CD4-positive, alpha-beta T cell (primary cell): ENCODE measurements at regions not wholly inside any gene's neighbourhood (a gene's known extent, or its start where the extent isn't known, plus 50 kb on each side); places are given as distances from the start of the nearest gene placed in this dataset.

Experiments
- ATAC-seq: fragments of 200-7000 bp; cut with Tn5 transposase; one replicate; pipeline ENCODE4 v1.10.0; 2022; ENCODE audit warnings: mild to moderate bottlenecking; ENCODE audit not compliant: poor library complexity
- CTCF ChIA-PET: fragments of 350-600 bp; sonication (Branson Sonifier 250); formaldehyde crosslinking; loops from one replicate; lab custom pipeline; 2021; ENCODE audit warnings: antibody characterized with exemption, inconsistent platforms; lab: Charles Lee
- POLR2A ChIA-PET: fragments of 350-600 bp; sonication (Branson Sonifier 250); formaldehyde crosslinking; loops from one replicate; lab custom pipeline; 2021; ENCODE audit warnings: antibody characterized with exemption, inconsistent platforms; lab: Charles Lee
- DNase-seq, 14 experiments: peaks; one replicate each; pipeline ENCODE4 v3.0.0-alpha.2; 2013 to 2020; ENCODE audit warnings: mixed read lengths in 2 of 14
- H3K27ac ChIP-seq, 2 donors: one replicate each; pipeline versions ENCODE4 v1.5.1 to v1.7.0; 2013; ENCODE audit warnings: low read length in 2 of 2, low read depth in 1 of 2, mild to moderate bottlenecking in 1 of 2
- H3K27me3 ChIP-seq, 2 experiments: 1 replicate in 1 of 2; 2 replicates in 1 of 2; pipeline versions ENCODE4 v1.6.1 to v1.7.0; 2013; ENCODE audit warnings: low read length in 2 of 2, control low read depth in 1 of 2, mild to moderate bottlenecking in 1 of 2, moderate library complexity in 1 of 2; ENCODE audit not compliant: insufficient read depth in 2 of 2, control insufficient read depth in 1 of 2
- H3K36me3 ChIP-seq: one replicate; pipeline ENCODE4 v1.6.1; 2013; ENCODE audit warnings: low read length, control low read depth; ENCODE audit not compliant: insufficient read depth
- H3K4me1 ChIP-seq: one replicate; pipeline ENCODE4 v1.6.1; 2013; ENCODE audit warnings: low read length, control low read depth; ENCODE audit not compliant: insufficient read depth
- H3K4me3 ChIP-seq: one replicate; pipeline ENCODE4 v1.5.1; 2013; ENCODE audit warnings: mild to moderate bottlenecking, low read length, moderate library complexity
- H3K9me3 ChIP-seq, 2 experiments: 1 replicate in 1 of 2; 2 replicates in 1 of 2; pipeline versions ENCODE4 v1.6.1 to v1.7.0; 2013; ENCODE audit warnings: low read length in 2 of 2, mild to moderate bottlenecking in 2 of 2, control low read depth in 1 of 2, moderate library complexity in 1 of 2; ENCODE audit not compliant: control insufficient read depth in 1 of 2, insufficient read depth in 1 of 2
- H3K27ac Mint-ChIP-seq: one replicate; pipeline ENCODE4 v1.8.0; 2020; ENCODE audit warnings: mixed read lengths
- H3K27me3 Mint-ChIP-seq: one replicate; pipeline ENCODE4 v1.8.0; 2021; ENCODE audit warnings: mixed read lengths
- H3K36me3 Mint-ChIP-seq: one replicate; pipeline ENCODE4 v1.8.0; 2021; ENCODE audit warnings: low read depth, mixed read lengths
- H3K4me1 Mint-ChIP-seq: one replicate; pipeline ENCODE4 v1.8.0; 2021; ENCODE audit warnings: low read depth, mixed read lengths
- H3K4me3 Mint-ChIP-seq: one replicate; pipeline ENCODE4 v1.8.0; 2020; ENCODE audit warnings: mild to moderate bottlenecking, mixed read lengths
- H3K9me3 Mint-ChIP-seq: one replicate; pipeline ENCODE4 v1.8.0; 2020; ENCODE audit warnings: mixed read lengths
- intact Hi-C, 2 experiments: fragments of 100-400 bp; cut with DNase I in 1 of 2; cut with micrococcal nuclease in 1 of 2; formaldehyde crosslinking; loops; one replicate each; pipeline versions ENCODE4 v1.15.1 to v1.9.0; 2023 to 2025; cut with DNase I, micrococcal nuclease
- TF ChIP-seq, protein P1 (sequence below): fragments of 200-600 bp; IDR thresholded peaks from one replicate; pipeline ENCODE4 v1.8.0; 2022; ENCODE audit warnings: antibody characterized with exemption, mild to moderate bottlenecking

DNA sequence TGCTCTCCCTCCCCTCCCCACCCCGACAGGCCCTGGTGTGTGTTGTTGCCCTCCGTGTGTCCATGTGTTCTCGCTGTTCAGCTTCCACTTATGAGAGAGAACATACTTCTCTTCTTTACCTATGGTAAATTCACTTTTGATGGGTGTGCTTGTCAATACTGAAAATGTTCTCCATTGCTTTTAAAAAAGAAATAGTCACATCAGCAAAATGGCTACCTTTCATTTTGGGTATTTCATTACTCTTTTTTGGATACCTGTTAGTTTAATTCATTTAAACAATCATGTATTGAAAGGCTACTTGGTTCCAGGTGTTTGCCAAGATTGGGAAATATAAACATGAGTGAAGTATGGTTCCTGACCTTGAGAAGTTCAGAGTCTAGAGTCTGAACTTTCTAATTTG lies 107.4 kb upstream of the PITX2 start:
- H3K9me3 Mint-ChIP-seq = no peaks in the 10 kb centered on the region
- Histone ChIP-seq H3K27ac (no peak overlapping the region), H3K4me3 (no peak overlapping the region), H3K9me3 (no peaks in the 10 kb centered on the region), H3K36me3 (no peaks in the 10 kb centered on the region), H3K27me3 (no peaks in the 10 kb centered on the region), H3K4me1 (no peaks in the 10 kb centered on the region)
- H3K4me3 Mint-ChIP-seq = no peak overlapping the region
- ChIA-PET CTCF (no interaction called here), POLR2A (no interaction called here)
- intact Hi-C loops = no loop called here
- DNase-seq (no peak), ATAC-seq (no peak)
- TF ChIP-seq, protein P1, sequence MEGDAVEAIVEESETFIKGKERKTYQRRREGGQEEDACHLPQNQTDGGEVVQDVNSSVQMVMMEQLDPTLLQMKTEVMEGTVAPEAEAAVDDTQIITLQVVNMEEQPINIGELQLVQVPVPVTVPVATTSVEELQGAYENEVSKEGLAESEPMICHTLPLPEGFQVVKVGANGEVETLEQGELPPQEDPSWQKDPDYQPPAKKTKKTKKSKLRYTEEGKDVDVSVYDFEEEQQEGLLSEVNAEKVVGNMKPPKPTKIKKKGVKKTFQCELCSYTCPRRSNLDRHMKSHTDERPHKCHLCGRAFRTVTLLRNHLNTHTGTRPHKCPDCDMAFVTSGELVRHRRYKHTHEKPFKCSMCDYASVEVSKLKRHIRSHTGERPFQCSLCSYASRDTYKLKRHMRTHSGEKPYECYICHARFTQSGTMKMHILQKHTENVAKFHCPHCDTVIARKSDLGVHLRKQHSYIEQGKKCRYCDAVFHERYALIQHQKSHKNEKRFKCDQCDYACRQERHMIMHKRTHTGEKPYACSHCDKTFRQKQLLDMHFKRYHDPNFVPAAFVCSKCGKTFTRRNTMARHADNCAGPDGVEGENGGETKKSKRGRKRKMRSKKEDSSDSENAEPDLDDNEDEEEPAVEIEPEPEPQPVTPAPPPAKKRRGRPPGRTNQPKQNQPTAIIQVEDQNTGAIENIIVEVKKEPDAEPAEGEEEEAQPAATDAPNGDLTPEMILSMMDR = no peak
- H3K27ac Mint-ChIP-seq = no peak overlapping the region
- no peaks in the 10 kb centered on the region for H3K4me1 Mint-ChIP-seq
- H3K27me3 Mint-ChIP-seq = no peaks in the 10 kb centered on the region
- no peaks in the 10 kb centered on the region for H3K36me3 Mint-ChIP-seq

DNA sequence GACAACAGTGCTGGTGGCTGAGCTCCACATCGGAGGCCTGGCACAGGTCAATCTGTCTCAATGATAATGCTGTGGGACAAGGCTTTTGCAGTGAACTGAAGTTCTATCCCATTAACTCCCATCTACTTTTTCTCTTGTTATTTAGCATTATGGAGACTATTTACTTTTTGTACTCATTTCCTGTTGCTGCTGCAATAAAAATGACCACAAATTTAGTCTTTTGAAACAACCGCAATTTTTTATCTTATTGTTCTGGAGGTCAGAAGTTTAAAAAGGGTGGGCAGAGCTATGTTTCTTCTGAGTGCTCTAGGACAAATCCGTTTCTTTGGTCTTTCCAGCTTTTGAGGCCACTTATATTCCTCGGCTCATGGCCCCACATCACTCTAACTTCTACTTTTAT lies 111.0 kb upstream of the PITX2 start:
- POLR2A ChIA-PET = no interaction called here
- Histone ChIP-seq H3K4me1 (no peaks in the 10 kb centered on the region), H3K9me3 (peaks cover 0 to 3% of the 10 kb centered on the region in 2 experiments), H3K27me3 (no peaks in the 10 kb centered on the region), H3K36me3 (no peaks in the 10 kb centered on the region), H3K4me3 (no peak overlapping the region), H3K27ac (no peak overlapping the region)
- no peaks in the 10 kb centered on the region for H3K36me3 Mint-ChIP-seq
- DNase-seq (no peak), ATAC-seq (no peak)
- no peak overlapping the region for H3K27ac Mint-ChIP-seq
- CTCF ChIA-PET = no interaction called here
- H3K27me3 Mint-ChIP-seq = no peaks in the 10 kb centered on the region
- intact Hi-C loops = no loop called here
- TF ChIP-seq, protein P1 = no peak
- H3K4me3 Mint-ChIP-seq = no peak overlapping the region
- no peaks in the 10 kb centered on the region for H3K4me1 Mint-ChIP-seq
- peaks cover under 1% of the 10 kb centered on the region for H3K9me3 Mint-ChIP-seq

DNA sequence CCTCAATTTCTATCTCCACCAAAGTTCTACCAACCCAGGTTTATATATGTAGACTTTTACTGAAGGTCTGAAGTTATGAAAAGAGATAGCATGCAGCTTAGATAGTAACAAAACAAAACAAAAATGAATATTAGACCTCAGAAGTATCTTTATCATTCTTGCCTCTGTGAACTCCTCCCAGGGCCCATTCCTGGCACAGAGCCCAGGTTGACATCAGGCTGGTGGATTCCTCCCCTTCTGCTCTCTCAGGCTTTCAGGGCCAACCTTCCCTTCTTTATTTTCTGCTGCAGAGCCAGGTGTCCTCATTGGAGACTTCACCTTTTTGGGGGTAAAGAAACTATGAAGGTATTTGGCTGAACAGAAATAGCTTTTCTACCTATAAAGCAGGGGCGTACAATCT lies 112.8 kb upstream of the PITX2 start:
- TF ChIP-seq, protein P1 = no peak
- Histone ChIP-seq H3K27ac (no peak overlapping the region), H3K27me3 (no peaks in the 10 kb centered on the region), H3K9me3 (peaks cover 0 to 3% of the 10 kb centered on the region in 2 experiments), H3K4me3 (no peak overlapping the region), H3K4me1 (no peaks in the 10 kb centered on the region), H3K36me3 (no peaks in the 10 kb centered on the region)
- DNase-seq (no peak), ATAC-seq (no peak)
- ChIA-PET POLR2A (no interaction called here), CTCF (no interaction called here)
- H3K27ac Mint-ChIP-seq = no peak overlapping the region
- H3K9me3 Mint-ChIP-seq = peaks cover 2% of the 10 kb centered on the region
- H3K4me1 Mint-ChIP-seq = no peaks in the 10 kb centered on the region
- no peaks in the 10 kb centered on the region for H3K27me3 Mint-ChIP-seq
- intact Hi-C loops = no loop called here
- no peak overlapping the region for H3K4me3 Mint-ChIP-seq
- H3K36me3 Mint-ChIP-seq = no peaks in the 10 kb centered on the region
